Mammary epithelial cell (primary cell): ENCODE measurements at regions not wholly inside any gene's neighbourhood (a gene's known extent, or its start where the extent isn't known, plus 50 kb on each side); places are given as distances from the start of the nearest gene placed in this dataset.

Source experiments
- CTCF ChIP-seq, 2 donors: IDR thresholded peaks in 1 of 2; conservative IDR thresholded peaks in 1 of 2; 2 replicates each; pipeline ENCODE4 v1.5.1; 2011 to 2012; ENCODE audit warnings: inconsistent platforms in 2 of 2, low read length in 2 of 2, mild to moderate bottlenecking in 2 of 2, control low read depth in 1 of 2, low read depth in 1 of 2; ENCODE audit not compliant: insufficient read depth in 1 of 2; ENCODE audit errors: extremely low read depth in 1 of 2
- EZH2 ChIP-seq: IDR thresholded peaks from 2 replicates; pipeline ENCODE4 v1.6.1; 2012; ENCODE audit warnings: low read length, inconsistent platforms, borderline replicate concordance

GRCh38 chr6:74268815-74269599 is 573.0 kb downstream of the CD109 start:
- TF ChIP-seq CTCF (conservative IDR thresholded peaks at IDR 0.05 in 1 of 2, IDR thresholded peaks at IDR 0.05 in 1 of 2; ENCODE audit: extremely low read depth in 1 of 2, insufficient read depth in 1 of 2, low read depth in 1 of 2, low read length in 2 of 2): no peak
- TF ChIP-seq EZH2: no peak
